Pancreas (tissue), 10 donors: ENCODE measurements at regions not wholly inside any gene's neighbourhood (a gene's known extent, or its start where the extent isn't known, plus 50 kb on each side); places are given as distances from the start of the nearest gene placed in this dataset.

Source experiments
- ATAC-seq, 4 donors: fragments of 200-7000 bp; cut with Tn5 transposase; one replicate each; pipeline versions ENCODE4 v1.8.0 to v1.9.1; 2020; ENCODE audit warnings: mild to moderate bottlenecking in 4 of 4, moderate library complexity in 4 of 4
- DNase-seq, 6 donors: peaks; one replicate each; pipeline ENCODE4 v3.0.0-alpha.2; 2020
- FAIRE-seq: peaks from 2 replicates; lab custom pipeline; 2012; peaks lifted over from hg19 to GRCh38; lab: Jason Lieb, UNC
- H3K27ac ChIP-seq, 4 donors: fragments of 200-600 bp; sonication (generic); 1 replicate in 3 of 4; 2 replicates in 1 of 4; pipeline versions ENCODE4 v1.5.0 to v1.8.0; 2020
- H3K27me3 ChIP-seq, 4 donors: fragments of 200-600 bp; one replicate each; pipeline ENCODE4 v1.8.0; 2021
- H3K36me3 ChIP-seq, 3 donors: fragments of 200-600 bp; sonication (generic) in 1 of 3; one replicate each; pipeline versions ENCODE4 v1.5.0 to v1.8.0; 2020 to 2021
- H3K4me1 ChIP-seq, 3 donors: fragments of 200-600 bp; one replicate each; pipeline ENCODE4 v1.8.0; 2021
- H3K4me3 ChIP-seq, 4 donors: fragments of 200-600 bp; sonication (generic) in 2 of 4; one replicate each; pipeline versions ENCODE4 v1.5.0 to v1.8.0; 2020 to 2021
- H3K9me3 ChIP-seq, 4 donors: fragments of 200-600 bp; one replicate each; pipeline ENCODE4 v1.8.0; 2021
- CTCF ChIP-seq, 4 donors: fragments of 200-600 bp; sonication (generic) in 3 of 4; IDR thresholded peaks; one replicate each; pipeline versions ENCODE4 v1.5.0 to v1.8.0; 2021; ENCODE audit warnings: antibody characterized with exemption in 4 of 4
- WGBS, 2 donors: extraction: QIAGEN DNeasy Blood & Tissue Kit; methylation state at CpG; one replicate each; pipeline ENCODE4 v1.1.7; 2013; 5-methylcytosine and 5-hydroxymethylcytosine counted together
- intact Hi-C, 3 donors: fragments of 100-400 bp; cut with DNase I; formaldehyde crosslinking; loops; one replicate each; pipeline versions ENCODE4 v1.11.1 to v1.14.2; 2022
- donor health status: healthy with polysubstance abuse.
- donor health status: DM: no; HTN: no; CAD: no; lungs with moderate emphysema.
- donor health status: DM: no; HTN: no; CAD: no.
- donor health status: control.
- donor health status: control.
- donor health status: Bipolar disorder and iron deficiency.
- donor health status: DM: yes; HTN: yes; CAD: no.
- donor health status: DM: no; HTN: no; CAD: no.
- donor health status: DM: no; HTN: no; CAD: no.
- donor health status: DM: yes; HTN: yes; CAD: no.

GRCh38 chr15:62348118-62348517 is 183.0 kb upstream of the C2CD4B start:
- FAIRE-seq, result no peak

GRCh38 chr15:62348623-62349022 is 183.5 kb upstream of the C2CD4B start:
- TF ChIP-seq CTCF (IDR thresholded peaks at IDR 0.05), result no peak
- WGBS, 2 donors, result 69 to 71% methylated on average over 3 of the region's 3 CpGs
- H3K9me3 ChIP-seq, result no peaks in the 10 kb centered on the region
- FAIRE-seq (no peak), DNase-seq (no peak), ATAC-seq (no peak)
- H3K4me1 ChIP-seq, result no peaks in the 10 kb centered on the region
- H3K4me3 ChIP-seq, result no peak overlapping the region
- no peak overlapping the region for H3K27ac ChIP-seq
- no peaks in the 10 kb centered on the region for H3K27me3 ChIP-seq
- H3K36me3 ChIP-seq, result no peaks in the 10 kb centered on the region
- intact Hi-C loops, result no loop called here

More at GRCh38 chr15:62348118-62348517, 183.0 kb upstream of the C2CD4B start:
- TF ChIP-seq CTCF (IDR thresholded peaks at IDR 0.05), result no peak
- no peak overlapping the region for H3K4me3 ChIP-seq
- no peak overlapping the region for H3K27ac ChIP-seq
- intact Hi-C loops, result no loop called here
- no peaks in the 10 kb centered on the region for H3K27me3 ChIP-seq
- WGBS, 2 donors, result 86 to 90% methylated on average over 3 of the region's 3 CpGs
- ATAC-seq, result no peak
- no peaks in the 10 kb centered on the region for H3K4me1 ChIP-seq
- H3K9me3 ChIP-seq, result no peaks in the 10 kb centered on the region
- H3K36me3 ChIP-seq, result no peaks in the 10 kb centered on the region
- no peak for DNase-seq

- WGBS, 2 donors, result 52 to 72% methylated on average over 3 of the region's 3 CpGs
- Histone ChIP-seq H3K27ac (no peak overlapping the region), H3K4me3 (no peak overlapping the region), H3K4me1 (no peaks in the 10 kb centered on the region), H3K36me3 (no peaks in the 10 kb centered on the region), H3K9me3 (no peaks in the 10 kb centered on the region), H3K27me3 (no peaks in the 10 kb centered on the region)
- intact Hi-C loops, result no loop called here
- no peak for TF ChIP-seq CTCF (IDR thresholded peaks at IDR 0.05)
- DNase-seq (no peak), FAIRE-seq (no peak), ATAC-seq (no peak)
These were observed 187.7 kb upstream of the C2CD4B start for GRCh38 chr15:62352817-62353216.

GRCh38 chr15:62357431-62357830 is 192.3 kb upstream of the C2CD4B start:
- ATAC-seq, result no peak
- DNase-seq, result no peak

GRCh38 chr15:62359416-62359815 is 194.3 kb upstream of the C2CD4B start:
- intact Hi-C loops, result no loop called here
- Histone ChIP-seq H3K4me3 (no peak overlapping the region), H3K4me1 (no peaks in the 10 kb centered on the region), H3K27me3 (no peaks in the 10 kb centered on the region), H3K9me3 (no peaks in the 10 kb centered on the region), H3K36me3 (no peaks in the 10 kb centered on the region), H3K27ac (no peak overlapping the region)
- FAIRE-seq (no peak), DNase-seq (no peak), ATAC-seq (no peak)
- no peak for TF ChIP-seq CTCF (IDR thresholded peaks at IDR 0.05)
- 53 to 55% methylated on average over 3 of the region's 3 CpGs for WGBS, 2 donors

More at GRCh38 chr15:62357431-62357830, 192.3 kb upstream of the C2CD4B start:
- Histone ChIP-seq H3K27ac (no peak overlapping the region), H3K9me3 (no peaks in the 10 kb centered on the region), H3K36me3 (no peaks in the 10 kb centered on the region), H3K4me3 (no peak overlapping the region), H3K4me1 (no peaks in the 10 kb centered on the region), H3K27me3 (no peaks in the 10 kb centered on the region)
- TF ChIP-seq CTCF (IDR thresholded peaks at IDR 0.05), result no peak
- no peak for FAIRE-seq
- intact Hi-C loops, result no loop called here
- 71 to 80% methylated on average over 5 of the region's 5 CpGs for WGBS, 2 donors
